Type B pancreatic cell (in vitro differentiated cells): ENCODE measurements at regions not wholly inside any gene's neighbourhood (a gene's known extent, or its start where the extent isn't known, plus 50 kb on each side); places are given as distances from the start of the nearest gene placed in this dataset.
"Not testable (repeated sequence)": the region's sequence is repeated elsewhere in the genome, so short reads cannot be mapped to it uniquely, and the experiment has no call there.

Experiments used
- DNase-seq: peaks from one replicate; pipeline ENCODE4 v3.0.0; 2021; ENCODE audit warnings: mixed read lengths; ENCODE audit not compliant: unreplicated experiment; ENCODE audit errors: extremely low spot score
- H3K27ac Mint-ChIP-seq: 2 replicates; pipeline ENCODE4 v1.8.0; 2021; ENCODE audit warnings: mild to moderate bottlenecking, mixed read lengths
- H3K27me3 Mint-ChIP-seq: 2 replicates; pipeline ENCODE4 v1.8.0; 2021; ENCODE audit warnings: mixed read lengths
- H3K36me3 Mint-ChIP-seq: 2 replicates; pipeline ENCODE4 v1.8.0; 2021; ENCODE audit warnings: mixed read lengths
- H3K4me1 Mint-ChIP-seq: one replicate; pipeline ENCODE4 v1.8.0; 2021; ENCODE audit warnings: mixed read lengths; ENCODE audit not compliant: unreplicated experiment
- H3K4me3 Mint-ChIP-seq: 2 replicates; pipeline ENCODE4 v1.8.0; 2021; ENCODE audit warnings: mild to moderate bottlenecking, mixed read lengths
- H3K9me3 Mint-ChIP-seq: 2 replicates; pipeline ENCODE4 v1.8.0; 2021; ENCODE audit warnings: mixed read lengths
- TF ChIP-seq, protein P1 (sequence below): fragments of 200-600 bp; sonication (generic); conservative IDR thresholded peaks from 2 replicates; pipeline ENCODE4 v1.5.0; 2021; ENCODE audit warnings: antibody characterized with exemption, mild to moderate bottlenecking

- no peak for DNase-seq
- Mint-ChIP-seq H3K36me3 (no peaks in the 10 kb centered on the region), H3K27me3 (peaks cover 5% of the 10 kb centered on the region), H3K4me3 (no peak overlapping the region), H3K9me3 (no peaks in the 10 kb centered on the region), H3K27ac (no peak overlapping the region), H3K4me1 (no peaks in the 10 kb centered on the region)
- TF ChIP-seq, protein P1, sequence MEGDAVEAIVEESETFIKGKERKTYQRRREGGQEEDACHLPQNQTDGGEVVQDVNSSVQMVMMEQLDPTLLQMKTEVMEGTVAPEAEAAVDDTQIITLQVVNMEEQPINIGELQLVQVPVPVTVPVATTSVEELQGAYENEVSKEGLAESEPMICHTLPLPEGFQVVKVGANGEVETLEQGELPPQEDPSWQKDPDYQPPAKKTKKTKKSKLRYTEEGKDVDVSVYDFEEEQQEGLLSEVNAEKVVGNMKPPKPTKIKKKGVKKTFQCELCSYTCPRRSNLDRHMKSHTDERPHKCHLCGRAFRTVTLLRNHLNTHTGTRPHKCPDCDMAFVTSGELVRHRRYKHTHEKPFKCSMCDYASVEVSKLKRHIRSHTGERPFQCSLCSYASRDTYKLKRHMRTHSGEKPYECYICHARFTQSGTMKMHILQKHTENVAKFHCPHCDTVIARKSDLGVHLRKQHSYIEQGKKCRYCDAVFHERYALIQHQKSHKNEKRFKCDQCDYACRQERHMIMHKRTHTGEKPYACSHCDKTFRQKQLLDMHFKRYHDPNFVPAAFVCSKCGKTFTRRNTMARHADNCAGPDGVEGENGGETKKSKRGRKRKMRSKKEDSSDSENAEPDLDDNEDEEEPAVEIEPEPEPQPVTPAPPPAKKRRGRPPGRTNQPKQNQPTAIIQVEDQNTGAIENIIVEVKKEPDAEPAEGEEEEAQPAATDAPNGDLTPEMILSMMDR, result no peak
Observed at GRCh38 chr20:48503166-48503815, 324.5 kb downstream of the PREX1 start.

- H3K27me3 Mint-ChIP-seq, result peaks cover 5% of the 10 kb centered on the region
- TF ChIP-seq, protein P1, result no peak
- H3K36me3 Mint-ChIP-seq, result no peaks in the 10 kb centered on the region
- H3K9me3 Mint-ChIP-seq, result no peaks in the 10 kb centered on the region
- H3K4me3 Mint-ChIP-seq, result no peak overlapping the region
- H3K4me1 Mint-ChIP-seq, result no peaks in the 10 kb centered on the region
- H3K27ac Mint-ChIP-seq, result no peak overlapping the region
- DNase-seq, result no peak
Observed at GRCh38 chr20:48502758-48503157, 325.0 kb downstream of the PREX1 start.

DNA sequence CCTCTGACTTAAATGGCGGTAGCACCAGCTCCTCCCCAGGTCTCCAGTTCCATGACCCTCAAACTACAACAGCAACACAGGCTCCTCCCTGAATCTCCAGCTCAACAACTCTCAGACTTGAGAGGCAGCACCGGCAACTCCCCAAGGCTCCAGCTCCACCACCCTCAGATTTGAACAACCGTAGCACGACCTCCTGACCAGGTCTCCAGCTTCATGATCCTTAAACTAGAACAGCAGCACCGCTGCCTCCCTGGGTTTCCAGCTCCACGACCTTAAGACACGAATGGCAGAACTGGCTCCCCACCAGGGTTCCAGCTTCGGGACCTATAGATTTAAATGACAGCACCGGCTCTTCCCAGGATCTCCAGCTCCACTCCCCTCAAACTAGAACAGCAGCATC lies 325.8 kb downstream of the PREX1 start:
- H3K27ac Mint-ChIP-seq, result no peak overlapping the region

GRCh38 chr20:48500900-48501299 lies 326.9 kb downstream of the PREX1 start:
- H3K4me1 Mint-ChIP-seq, H3K9me3 Mint-ChIP-seq, DNase-seq, H3K36me3 Mint-ChIP-seq, H3K27me3 Mint-ChIP-seq, H3K4me3 Mint-ChIP-seq, H3K27ac Mint-ChIP-seq: not testable (repeated sequence)

More for the DNA sequence above, 325.8 kb downstream of the PREX1 start:
- no peak for DNase-seq
- peaks cover 5% of the 10 kb centered on the region for H3K27me3 Mint-ChIP-seq
- H3K9me3 Mint-ChIP-seq, result no peaks in the 10 kb centered on the region
- H3K4me1 Mint-ChIP-seq, result no peaks in the 10 kb centered on the region
- TF ChIP-seq, protein P1, result no peak
- no peaks in the 10 kb centered on the region for H3K36me3 Mint-ChIP-seq
- H3K4me3 Mint-ChIP-seq, result no peak overlapping the region

DNA sequence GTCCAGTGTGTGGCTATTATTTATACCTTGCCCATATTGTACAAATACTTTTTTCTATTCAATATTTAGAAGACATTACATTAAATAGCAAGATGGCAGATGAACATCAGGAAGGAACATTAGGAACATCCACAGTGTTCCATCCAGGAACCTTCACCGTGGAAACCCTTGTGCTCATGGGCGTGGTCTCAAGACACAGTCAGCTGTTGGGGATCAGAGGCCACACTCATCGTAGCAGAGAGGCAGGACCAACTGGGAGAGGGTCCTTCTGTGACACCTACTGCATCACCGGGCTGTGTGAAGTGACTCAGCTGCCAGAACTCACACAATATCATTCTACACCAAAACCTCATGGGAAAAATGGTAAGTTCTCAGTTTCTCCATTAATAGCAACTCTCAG lies 328.9 kb downstream of the PREX1 start:
- not testable (repeated sequence) for H3K27me3 Mint-ChIP-seq, DNase-seq, H3K4me1 Mint-ChIP-seq, H3K27ac Mint-ChIP-seq, H3K4me3 Mint-ChIP-seq, H3K9me3 Mint-ChIP-seq, H3K36me3 Mint-ChIP-seq

- H3K9me3 Mint-ChIP-seq, H3K4me3 Mint-ChIP-seq, H3K36me3 Mint-ChIP-seq, H3K27me3 Mint-ChIP-seq, H3K27ac Mint-ChIP-seq, H3K4me1 Mint-ChIP-seq, DNase-seq: not testable (repeated sequence)
Observed at GRCh38 chr20:48498125-48498524, 329.7 kb downstream of the PREX1 start.

GRCh38 chr20:48493966-48494365 lies 333.8 kb downstream of the PREX1 start:
- no peaks in the 10 kb centered on the region for H3K9me3 Mint-ChIP-seq
- H3K27me3 Mint-ChIP-seq, result peaks cover 19% of the 10 kb centered on the region
- TF ChIP-seq, protein P1, result no peak
- no peaks in the 10 kb centered on the region for H3K36me3 Mint-ChIP-seq
- DNase-seq, result no peak
- H3K4me1 Mint-ChIP-seq, result peaks cover 8% of the 10 kb centered on the region
- no peak overlapping the region for H3K4me3 Mint-ChIP-seq
- no peak overlapping the region for H3K27ac Mint-ChIP-seq

GRCh38 chr20:48493331-48493730 lies 334.5 kb downstream of the PREX1 start:
- Mint-ChIP-seq H3K27me3 (peaks cover 19% of the 10 kb centered on the region), H3K4me1 (peaks cover 13% of the 10 kb centered on the region)
- not testable (repeated sequence) for DNase-seq, H3K36me3 Mint-ChIP-seq, H3K27ac Mint-ChIP-seq, H3K4me3 Mint-ChIP-seq, H3K9me3 Mint-ChIP-seq
